K562 (cell line): ENCODE measurements at regions not wholly inside any gene's neighbourhood (a gene's known extent, or its start where the extent isn't known, plus 50 kb on each side); places are given as distances from the start of the nearest gene placed in this dataset.

Source experiments
- ATAC-seq: fragments of 200-7000 bp; cut with Tn5 transposase; 3 replicates; pipeline ENCODE4 v1.9.1; 2020; ENCODE audit warnings: moderate library complexity
- BruUV-seq: library from RNA; stranded (reverse); fragments of 400-500 nt; replicated peaks from 2 replicates; lab custom pipeline; 2021; lab: Mats Ljungman, UMichigan
- CTCF ChIA-PET: fragments of 300-600 bp; formaldehyde crosslinking; extraction: SDS; loops from one replicate; lab custom pipeline; 2021; ENCODE audit warnings: low intra/inter-chr PET ratio; lab: Yijun Ruan, JAX
- POLR2A ChIA-PET: fragments of 300-600, 350-650 bp; sonication (Branson Sonifier 250); formaldehyde crosslinking; extraction: SDS; loops from one replicate; lab custom pipeline; 2021; ENCODE audit warnings: antibody characterized with exemption, inconsistent platforms; lab: Yijun Ruan, JAX
- DNase-seq, 4 experiments: peaks; one replicate each; pipeline versions ENCODE4 v3.0.0 to v3.0.0-alpha.2; 2011 to 2018; ENCODE audit warnings: low spot score in 3 of 4, mixed read lengths in 3 of 4; ENCODE audit errors: extremely low read depth in 1 of 4
- FAIRE-seq: peaks from 2 replicates; lab custom pipeline; 2011; peaks lifted over from hg19 to GRCh38; lab: Jason Lieb, UNC
- H2AFZ ChIP-seq: 2 replicates; pipeline ENCODE4 v1.6.0; 2011; ENCODE audit warnings: low read depth, low read length, control low read depth, inconsistent platforms
- H3K27ac ChIP-seq: fragments of 200-600 bp; 3 replicates; pipeline ENCODE4 v1.8.0; 2011; ENCODE audit warnings: low read depth, mild to moderate bottlenecking, control low read depth, inconsistent platforms, low read length, moderate library complexity, mixed read lengths; ENCODE audit errors: extremely low read depth
- H3K27me3 ChIP-seq, 2 experiments: fragments of 300-600 bp in 1 of 2; 2 replicates in 1 of 2; 3 replicates in 1 of 2; pipeline versions ENCODE4 v1.6.0 to v1.8.0; 2011; ENCODE audit warnings: inconsistent platforms in 2 of 2, low read length in 2 of 2, mild to moderate bottlenecking in 1 of 2, mixed read lengths in 1 of 2, moderate library complexity in 1 of 2; ENCODE audit not compliant: control insufficient read depth in 2 of 2, insufficient read depth in 2 of 2
- H3K36me3 ChIP-seq: fragments of 300-600 bp; 3 replicates; pipeline ENCODE4 v1.8.0; 2011; ENCODE audit warnings: mild to moderate bottlenecking, low read length, inconsistent platforms; ENCODE audit not compliant: control insufficient read depth, insufficient read depth
- H3K4me1 ChIP-seq, 2 experiments: fragments of 200-600 bp in 1 of 2; replicated peaks in 1 of 2; 2 replicates in 1 of 2; 3 replicates in 1 of 2; pipeline versions ENCODE4 v1.5.1 to v1.8.0; 2011; ENCODE audit warnings: inconsistent platforms in 2 of 2, low read length in 2 of 2, mild to moderate bottlenecking in 1 of 2, mixed read lengths in 1 of 2, moderate library complexity in 1 of 2; ENCODE audit not compliant: control insufficient read depth in 2 of 2, insufficient read depth in 2 of 2
- H3K4me2 ChIP-seq: 2 replicates; pipeline ENCODE4 v1.6.1; 2011; ENCODE audit warnings: low read length, control low read depth, inconsistent platforms, mixed read lengths; ENCODE audit not compliant: insufficient read depth
- H3K4me3 ChIP-seq: fragments of 200-600 bp; sonication (generic), shearing (Covaris generic); 2 replicates; pipeline ENCODE4 v1.5.1; 2016; ENCODE audit warnings: control low read depth, inconsistent platforms
- H3K79me2 ChIP-seq: fragments of 200-600 bp; 3 replicates; pipeline ENCODE4 v1.8.0; 2011; ENCODE audit warnings: low read length, inconsistent platforms; ENCODE audit not compliant: control insufficient read depth, insufficient read depth
- H3K9ac ChIP-seq, 2 experiments: 2 replicates each; pipeline versions ENCODE4 v1.6.0 to v1.6.1; 2011; ENCODE audit warnings: low read depth in 2 of 2, low read length in 2 of 2, control low read depth in 1 of 2, inconsistent platforms in 1 of 2, mild to moderate bottlenecking in 1 of 2, mixed read lengths in 1 of 2; ENCODE audit not compliant: insufficient read depth in 1 of 2
- H3K9me1 ChIP-seq: one replicate; pipeline ENCODE4 v1.6.0; 2011; ENCODE audit warnings: inconsistent platforms, mild to moderate bottlenecking, low read length, moderate library complexity; ENCODE audit not compliant: control insufficient read depth, insufficient read depth
- H3K9me3 ChIP-seq: replicated peaks from 2 replicates; pipeline ENCODE4 v1.5.1; 2011; ENCODE audit warnings: low read depth, low read length, inconsistent platforms; ENCODE audit not compliant: control insufficient read depth, insufficient read depth
- H4K20me1 ChIP-seq: replicated peaks from 2 replicates; pipeline ENCODE4 v1.6.1; 2011; ENCODE audit warnings: low read length, inconsistent platforms, mixed read lengths; ENCODE audit not compliant: control insufficient read depth, insufficient read depth
- ARID1B ChIP-seq: fragments of 450-650 bp; IDR thresholded peaks from 2 replicates; pipeline ENCODE4 v1.6.1; 2016; ENCODE audit warnings: antibody characterized with exemption, mild to moderate bottlenecking, inconsistent platforms
- ATF2 ChIP-seq: sonication (generic); formaldehyde crosslinking; IDR thresholded peaks from 2 replicates; pipeline ENCODE4 v1.8.1; 2022; ENCODE audit warnings: missing genetic modification reagents
- ATF3 ChIP-seq, 2 experiments: fragments of 450-650 bp in 1 of 2; sonication (generic) in 1 of 2; formaldehyde crosslinking in 1 of 2; IDR thresholded peaks in 1 of 2; conservative IDR thresholded peaks in 1 of 2; 2 replicates each; pipeline versions ENCODE4 v1.6.1 to v1.8.1; 2016 to 2023; ENCODE audit warnings: mild to moderate bottlenecking in 2 of 2, moderate library complexity in 2 of 2, inconsistent platforms in 1 of 2, missing genetic modification reagents in 1 of 2
- E4F1 ChIP-seq: fragments of 250-450 bp; sonication (Bioruptor Pico); IDR thresholded peaks from 2 replicates; pipeline ENCODE4 v1.5.0; 2021; ENCODE audit warnings: mild to moderate bottlenecking, borderline replicate concordance
- GABPA ChIP-seq: fragments of 200-800 bp; sonication (Bioruptor generic); conservative IDR thresholded peaks from 2 replicates; pipeline ENCODE4 v1.6.1; 2016; ENCODE audit warnings: low read depth, missing genetic modification characterization, missing compliant biosample characterization
- SIN3A ChIP-seq, 2 experiments: fragments of 150-350 bp in 1 of 2; IDR thresholded peaks; 2 replicates each; pipeline ENCODE4 v1.6.1; 2011 to 2016; ENCODE audit warnings: borderline replicate concordance in 2 of 2, low read depth in 2 of 2, low read length in 2 of 2, mild to moderate bottlenecking in 2 of 2, moderate library complexity in 2 of 2; ENCODE audit not compliant: control insufficient read depth in 1 of 2
- SOX6 ChIP-seq: fragments of 450-650 bp; IDR thresholded peaks from 2 replicates; pipeline ENCODE4 v1.6.1; 2014; ENCODE audit warnings: mild to moderate bottlenecking
- SREBF1 ChIP-seq: fragments of 150-350 bp; IDR thresholded peaks from 2 replicates; pipeline ENCODE4 v1.6.1; 2014; ENCODE audit warnings: antibody characterized with exemption, low read depth, low read length, borderline replicate concordance
- STAT5B ChIP-seq: fragments of 250-450 bp; sonication (Bioruptor Pico); IDR thresholded peaks from 2 replicates; pipeline ENCODE4 v1.8.0; 2021; ENCODE audit warnings: mild to moderate bottlenecking, inconsistent platforms
- TAF9B ChIP-seq: fragments of 450-650 bp; IDR thresholded peaks from 2 replicates; pipeline ENCODE4 v1.6.1; 2018; ENCODE audit warnings: mild to moderate bottlenecking; ENCODE audit not compliant: partially characterized antibody
- XRCC5 ChIP-seq: fragments of 200-400 bp; formaldehyde crosslinking; IDR thresholded peaks from 2 replicates; pipeline ENCODE4 v1.6.1; 2017; ENCODE audit warnings: low read depth, mild to moderate bottlenecking, low read length
- ZFP30 ChIP-seq: fragments of 250-450 bp; sonication (Bioruptor Pico); IDR thresholded peaks from 2 replicates; pipeline ENCODE4 v1.8.0; 2022; ENCODE audit warnings: moderate library complexity, mild to moderate bottlenecking, inconsistent platforms, borderline replicate concordance
- ZNF280B ChIP-seq: fragments of 250-450 bp; sonication (Bioruptor Pico); IDR thresholded peaks from 2 replicates; pipeline ENCODE4 v1.5.1; 2021; ENCODE audit warnings: mild to moderate bottlenecking
- ZNF431 ChIP-seq: sonication (generic); formaldehyde crosslinking; IDR thresholded peaks from 2 replicates; pipeline ENCODE4 v1.8.0; 2022; ENCODE audit warnings: mild to moderate bottlenecking, missing genetic modification reagents
- in situ Hi-C: fragments of 300-500 bp; cut with MboI; formaldehyde crosslinking; loops from 4 replicates; pipeline ENCODE4 v1.15.0; 2018; ENCODE audit warnings: inconsistent platforms, mixed read lengths
- intact Hi-C: fragments of 100-400 bp; cut with micrococcal nuclease; formaldehyde crosslinking; loops from 2 replicates; pipeline ENCODE4 v1.14.2; 2022

GRCh38 chr5:96572864-96573512 lies 89.2 kb upstream of the CAST start (continued):
- TF ChIP-seq SIN3A (IDR thresholded peaks at IDR 0.05; ENCODE audit: borderline replicate concordance in 2 of 2, control insufficient read depth in 1 of 2, low read depth in 2 of 2, low read length in 2 of 2): no peak
- TF ChIP-seq STAT5B (CRISPR knock-in tag): no peak
- no peak for TF ChIP-seq GABPA (tag)
- TF ChIP-seq ATF3 (IDR thresholded peaks at IDR 0.05): peak; percentile 66
- no peak for TF ChIP-seq ATF3 (CRISPR knock-in tag; conservative IDR thresholded peaks at IDR 0.05)
- no peak for TF ChIP-seq ZFP30 (CRISPR knock-in tag)
- no peak for TF ChIP-seq ZNF431
- TF ChIP-seq ARID1B: peak; percentile 31; the same call in 1 of the 2 replicates
- peak; percentile 50 for TF ChIP-seq SOX6
- no peak for TF ChIP-seq SREBF1
- TF ChIP-seq, all 486 proteins: peak for 12

GRCh38 chr5:96573513-96573894 lies 88.7 kb upstream of the CAST start:
- Histone ChIP-seq H3K9me1 (no peaks in the 10 kb centered on the region), H3K9ac (no peak overlapping the region), H3K4me2 (no peak overlapping the region), H3K27ac (no peak overlapping the region), H3K27me3 (peaks cover 0 to 3% of the 10 kb centered on the region in 2 experiments; a peak in 1 of 5 replicates), H3K79me2 (no peaks in the 10 kb centered on the region), H3K36me3 (no peaks in the 10 kb centered on the region), H3K4me3 (no peak overlapping the region), H4K20me1 (no peaks in the 10 kb centered on the region), H3K9me3 (no peaks in the 10 kb centered on the region), H3K4me1 (no peaks in the 10 kb centered on the region), H2AFZ (no peak overlapping the region)
- FAIRE-seq: no peak
- DNase-seq: no peak
- no TSS peak for BruUV-seq
- ATAC-seq: no peak
- ChIA-PET CTCF (no interaction called here), POLR2A (interaction anchor here (0.8 kb wide), 2 partner anchors 14 to 21 kb away, joined by 3 read pairs; no protein-coding TSS in a partner anchor)
- in situ Hi-C loops (no loop called here), intact Hi-C loops (no loop called here)
- TF ChIP-seq ATF2 (CRISPR knock-in tag) (no peak), E4F1 (CRISPR knock-in tag) (no peak), TAF9B (no peak), XRCC5 (no peak), ZNF280B (CRISPR knock-in tag) (no peak), STAT5B (CRISPR knock-in tag) (no peak)
